Chondrocyte (in vitro differentiated cells): ENCODE measurements at regions not wholly inside any gene's neighbourhood (a gene's known extent, or its start where the extent isn't known, plus 50 kb on each side); places are given as distances from the start of the nearest gene placed in this dataset.

Experiments
- DNase-seq: peaks from one replicate; pipeline ENCODE4 v3.0.0; 2021; ENCODE audit warnings: mixed read lengths, low spot score
- H3K27ac Mint-ChIP-seq: one replicate; pipeline ENCODE4 v1.8.0; 2021; ENCODE audit warnings: mild to moderate bottlenecking, moderate library complexity, mixed read lengths; ENCODE audit not compliant: unreplicated experiment
- H3K27me3 Mint-ChIP-seq: 2 replicates; pipeline ENCODE4 v1.8.0; 2021; ENCODE audit warnings: low read depth, mixed read lengths
- H3K36me3 Mint-ChIP-seq: 2 replicates; pipeline ENCODE4 v1.8.0; 2021; ENCODE audit warnings: low read depth, mixed read lengths
- H3K4me1 Mint-ChIP-seq: 2 replicates; pipeline ENCODE4 v1.8.0; 2021; ENCODE audit warnings: low read depth, mild to moderate bottlenecking, mixed read lengths
- H3K4me3 Mint-ChIP-seq: one replicate; pipeline ENCODE4 v1.8.0; 2021; ENCODE audit warnings: mild to moderate bottlenecking, moderate library complexity, mixed read lengths; ENCODE audit not compliant: unreplicated experiment
- H3K9me3 Mint-ChIP-seq: 2 replicates; pipeline ENCODE4 v1.8.0; 2021; ENCODE audit warnings: low read depth, mixed read lengths
- TF ChIP-seq, protein P1 (sequence below): fragments of 200-600 bp; sonication (generic); IDR thresholded peaks from 2 replicates; pipeline ENCODE4 v1.5.0; 2021; ENCODE audit warnings: antibody characterized with exemption, mild to moderate bottlenecking, moderate library complexity

DNA sequence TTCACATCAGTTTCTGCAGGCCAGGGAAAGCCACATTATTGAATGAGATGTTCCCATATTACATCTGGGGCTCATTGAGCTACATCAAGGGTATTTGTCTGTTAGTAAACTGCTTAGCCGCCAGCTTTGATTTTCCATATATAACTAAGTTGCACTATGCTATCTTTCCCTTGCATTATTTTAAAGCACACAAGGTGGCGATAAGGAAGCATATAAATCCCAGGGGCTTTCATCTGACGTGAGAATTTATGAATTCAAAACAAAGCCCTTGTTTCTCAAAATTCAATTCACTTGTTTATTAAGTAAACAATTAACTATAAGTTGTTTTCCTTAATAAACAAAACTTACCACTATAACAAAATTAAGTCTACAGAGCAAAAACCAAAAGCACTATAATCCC is 334.1 kb upstream of the TPK1 start:
- no peak for DNase-seq
- no peak overlapping the region for H3K4me3 Mint-ChIP-seq

DNA sequence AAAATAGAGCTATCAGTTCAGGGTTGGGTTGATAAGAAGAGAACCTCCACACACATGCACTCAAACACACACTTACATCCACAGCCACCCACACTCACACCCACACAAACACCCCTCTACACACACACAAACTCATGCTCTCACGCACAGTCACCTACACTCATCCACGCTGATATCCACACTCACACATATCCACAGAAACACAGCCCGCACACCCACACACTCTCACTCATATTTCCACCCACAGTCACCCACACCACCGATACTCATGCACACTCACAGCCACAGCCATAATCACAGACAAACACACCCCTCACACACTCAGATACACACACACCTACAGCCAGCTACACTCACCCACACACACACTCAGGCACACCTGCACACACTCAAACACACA is 333.0 kb upstream of the TPK1 start:
- Mint-ChIP-seq H3K4me3 (no peak overlapping the region), H3K4me1 (no peaks in the 10 kb centered on the region), H3K9me3 (peaks cover 10% of the 10 kb centered on the region), H3K27me3 (peaks cover 4% of the 10 kb centered on the region), H3K27ac (no peak overlapping the region), H3K36me3 (no peaks in the 10 kb centered on the region)
- DNase-seq: no peak
- TF ChIP-seq, protein P1, sequence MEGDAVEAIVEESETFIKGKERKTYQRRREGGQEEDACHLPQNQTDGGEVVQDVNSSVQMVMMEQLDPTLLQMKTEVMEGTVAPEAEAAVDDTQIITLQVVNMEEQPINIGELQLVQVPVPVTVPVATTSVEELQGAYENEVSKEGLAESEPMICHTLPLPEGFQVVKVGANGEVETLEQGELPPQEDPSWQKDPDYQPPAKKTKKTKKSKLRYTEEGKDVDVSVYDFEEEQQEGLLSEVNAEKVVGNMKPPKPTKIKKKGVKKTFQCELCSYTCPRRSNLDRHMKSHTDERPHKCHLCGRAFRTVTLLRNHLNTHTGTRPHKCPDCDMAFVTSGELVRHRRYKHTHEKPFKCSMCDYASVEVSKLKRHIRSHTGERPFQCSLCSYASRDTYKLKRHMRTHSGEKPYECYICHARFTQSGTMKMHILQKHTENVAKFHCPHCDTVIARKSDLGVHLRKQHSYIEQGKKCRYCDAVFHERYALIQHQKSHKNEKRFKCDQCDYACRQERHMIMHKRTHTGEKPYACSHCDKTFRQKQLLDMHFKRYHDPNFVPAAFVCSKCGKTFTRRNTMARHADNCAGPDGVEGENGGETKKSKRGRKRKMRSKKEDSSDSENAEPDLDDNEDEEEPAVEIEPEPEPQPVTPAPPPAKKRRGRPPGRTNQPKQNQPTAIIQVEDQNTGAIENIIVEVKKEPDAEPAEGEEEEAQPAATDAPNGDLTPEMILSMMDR: no peak

More for the DNA sequence above, 334.1 kb upstream of the TPK1 start:
- Mint-ChIP-seq H3K4me1 (no peaks in the 10 kb centered on the region), H3K27ac (no peak overlapping the region), H3K27me3 (peaks cover 4% of the 10 kb centered on the region), H3K36me3 (no peaks in the 10 kb centered on the region), H3K9me3 (peaks cover 12% of the 10 kb centered on the region)
- TF ChIP-seq, protein P1: peak; percentile 77

DNA sequence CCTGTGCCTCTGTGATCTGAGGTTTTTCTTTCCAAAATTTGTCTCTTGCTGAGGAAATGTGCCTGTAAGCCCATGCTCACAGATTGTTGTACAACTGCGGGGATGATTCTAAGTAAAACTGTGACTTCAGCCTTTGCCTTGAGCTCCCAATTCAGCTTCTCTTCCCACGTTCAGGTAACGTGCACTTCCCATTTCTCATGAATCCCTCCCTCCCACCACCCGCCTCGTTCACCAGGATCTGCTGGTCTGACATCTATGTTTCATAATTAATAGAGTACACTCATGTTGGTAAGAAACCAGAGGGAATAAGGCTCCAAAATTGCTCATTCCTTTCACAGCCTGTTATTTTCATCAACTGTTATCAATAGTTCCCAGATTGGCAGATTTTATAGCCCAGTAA is 332.6 kb upstream of the TPK1 start:
- Mint-ChIP-seq H3K9me3 (peaks cover 10% of the 10 kb centered on the region), H3K4me3 (no peak overlapping the region), H3K4me1 (no peaks in the 10 kb centered on the region), H3K27me3 (peaks cover 4% of the 10 kb centered on the region), H3K36me3 (no peaks in the 10 kb centered on the region), H3K27ac (no peak overlapping the region)
- TF ChIP-seq, protein P1: no peak
- no peak for DNase-seq

DNA sequence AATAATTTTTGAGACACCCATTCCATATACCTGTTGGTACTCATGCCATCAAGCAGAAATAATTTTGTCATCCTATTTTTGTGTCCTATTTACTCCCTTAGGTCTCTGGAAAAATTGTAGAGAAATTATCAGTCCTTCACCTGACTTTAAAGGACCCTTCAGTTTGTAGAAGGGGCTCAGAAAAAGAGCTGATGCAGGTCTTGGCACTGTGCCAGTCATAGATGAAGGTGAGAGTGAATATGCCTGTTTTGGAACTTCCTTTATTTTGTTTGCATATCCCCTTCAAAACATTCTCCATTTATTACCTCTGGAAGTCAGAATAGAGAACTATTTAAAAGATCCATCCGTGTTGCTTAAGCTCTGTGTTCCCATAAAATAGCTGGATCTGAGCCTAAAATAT is 321.0 kb upstream of the TPK1 start:
- TF ChIP-seq, protein P1: no peak
- Mint-ChIP-seq H3K9me3 (no peaks in the 10 kb centered on the region), H3K27ac (no peak overlapping the region), H3K36me3 (no peaks in the 10 kb centered on the region), H3K4me3 (no peak overlapping the region), H3K27me3 (peaks cover 2% of the 10 kb centered on the region), H3K4me1 (no peaks in the 10 kb centered on the region)
- DNase-seq: no peak

DNA sequence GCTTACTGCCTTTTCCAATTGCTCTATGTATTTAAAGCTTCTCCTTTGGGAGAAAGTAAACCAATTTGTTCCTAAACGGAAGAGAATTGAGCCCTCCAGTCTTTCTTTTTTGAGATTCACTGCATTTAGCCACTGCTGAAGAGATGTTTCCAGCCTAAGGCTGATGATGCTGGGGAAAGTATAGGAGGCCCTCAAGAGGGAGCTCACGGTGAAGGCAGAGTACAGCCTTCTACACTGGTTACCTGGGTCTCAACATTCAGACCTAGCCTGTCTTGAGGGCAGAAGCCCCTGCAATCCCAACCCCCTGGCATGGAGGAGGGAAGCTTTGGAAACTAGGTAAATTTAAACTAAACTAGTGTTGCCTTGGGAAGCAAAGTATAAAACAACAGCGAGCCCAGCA is 316.7 kb upstream of the TPK1 start:
- Mint-ChIP-seq H3K27me3 (peaks cover 6% of the 10 kb centered on the region), H3K4me3 (no peak overlapping the region), H3K27ac (no peak overlapping the region), H3K9me3 (peaks cover 7% of the 10 kb centered on the region), H3K36me3 (no peaks in the 10 kb centered on the region), H3K4me1 (no peaks in the 10 kb centered on the region)
- TF ChIP-seq, protein P1: no peak
- no peak for DNase-seq
